ENCODE measurements at regions not wholly inside any gene's neighbourhood (a gene's known extent, or its start where the extent isn't known, plus 50 kb on each side); places are given as distances from the start of the nearest gene placed in this dataset.
A peak's percentile ranks its signal among the peaks of the same experiment; 100 is the strongest.
"Not testable (repeated sequence)": the region's sequence is repeated elsewhere in the genome, so short reads cannot be mapped to it uniquely, and the experiment has no call there.

GRCh38 chr4:33831442-33832066 is 2412.8 kb downstream of the ARAP2 start:
- DNase-seq (ENCODE audit: low spot score) (no peak), ATAC-seq (ENCODE audit: low FRiP score) (peak; percentile 66)
- TF ChIP-seq CTCF (IDR thresholded peaks at IDR 0.05), result no peak

- not testable (repeated sequence) for DNase-seq (ENCODE audit: low spot score); ATAC-seq (ENCODE audit: low FRiP score)
Measured at GRCh38 chr4:33835764-33836163, 2408.6 kb downstream of the ARAP2 start.

- no peak for TF ChIP-seq CTCF (IDR thresholded peaks at IDR 0.05)
- ATAC-seq (ENCODE audit: low FRiP score) (no peak), DNase-seq (ENCODE audit: low spot score) (no peak)
Measured at GRCh38 chr4:33837043-33837838, 2407.1 kb downstream of the ARAP2 start.

GRCh38 chr4:33841120-33841519 is 2403.2 kb downstream of the ARAP2 start:
- no peak for DNase-seq (ENCODE audit: low spot score)
- no peak for TF ChIP-seq CTCF (IDR thresholded peaks at IDR 0.05)
- ATAC-seq (ENCODE audit: low FRiP score), result no peak

- DNase-seq (ENCODE audit: low spot score) (no peak), ATAC-seq (ENCODE audit: low FRiP score) (no peak)
- TF ChIP-seq CTCF (IDR thresholded peaks at IDR 0.05), result no peak
Measured at GRCh38 chr4:33850371-33850902, 2393.9 kb downstream of the ARAP2 start.

GRCh38 chr4:33853670-33854069 is 2390.6 kb downstream of the ARAP2 start:
- ATAC-seq (ENCODE audit: low FRiP score); DNase-seq (ENCODE audit: low spot score): not testable (repeated sequence)

- TF ChIP-seq CTCF (IDR thresholded peaks at IDR 0.05), result no peak
- ATAC-seq (ENCODE audit: low FRiP score) (no peak), DNase-seq (ENCODE audit: low spot score) (no peak)
Measured at GRCh38 chr4:33864290-33864859, 2379.9 kb downstream of the ARAP2 start.

GRCh38 chr4:33873791-33874190 is 2370.5 kb downstream of the ARAP2 start:
- no peak for TF ChIP-seq CTCF (IDR thresholded peaks at IDR 0.05)
- DNase-seq (ENCODE audit: low spot score) (no peak), ATAC-seq (ENCODE audit: low FRiP score) (no peak)

All from omental fat pad (tissue), 3 donors.